ENCODE measurements at regions not wholly inside any gene's neighbourhood (a gene's known extent, or its start where the extent isn't known, plus 50 kb on each side); places are given as distances from the start of the nearest gene placed in this dataset.

- no peak for TF ChIP-seq YY1 (IDR thresholded peaks at IDR 0.05; ENCODE audit: insufficient read depth, insufficient read length)
- no peak for TF ChIP-seq ZNF274 (IDR thresholded peaks at IDR 0.05; ENCODE audit: low read depth, low read length)
- TF ChIP-seq SUZ12 (IDR thresholded peaks at IDR 0.05; ENCODE audit: extremely low read depth, insufficient read depth, insufficient read length), result no peak
Measured at GRCh38 chr4:180817529-180817928, 1425.7 kb upstream of the TENM3 start.

All from NT2/D1 (cell line).